KMS-11 (cell line): ENCODE measurements at regions not wholly inside any gene's neighbourhood (a gene's known extent, or its start where the extent isn't known, plus 50 kb on each side); places are given as distances from the start of the nearest gene placed in this dataset.

Experiments
- H2AFZ ChIP-seq: fragments of 200-600 bp; sonication (generic); 2 replicates; pipeline ENCODE4 v1.6.1; 2016; ENCODE audit warnings: antibody characterized with exemption, mixed run types, low read depth
- H3K27ac ChIP-seq: fragments of 200-600 bp; sonication (generic); 2 replicates; pipeline ENCODE4 v1.6.1; 2016; ENCODE audit warnings: mild to moderate bottlenecking, mixed run types
- H3K27me3 ChIP-seq: fragments of 200-600 bp; sonication (generic); 2 replicates; pipeline ENCODE4 v1.6.1; 2017; ENCODE audit warnings: mild to moderate bottlenecking, low read depth, mixed run types, moderate library complexity; ENCODE audit not compliant: insufficient read depth
- H3K36me3 ChIP-seq: fragments of 200-600 bp; sonication (generic); 2 replicates; pipeline ENCODE4 v1.6.1; 2017; ENCODE audit warnings: mild to moderate bottlenecking, mixed run types; ENCODE audit not compliant: insufficient read depth
- H3K4me1 ChIP-seq: fragments of 200-600 bp; sonication (generic); 2 replicates; pipeline ENCODE4 v1.6.1; 2016; ENCODE audit warnings: mild to moderate bottlenecking, low read depth, mixed run types; ENCODE audit not compliant: poor library complexity, severe bottlenecking
- H3K4me2 ChIP-seq: fragments of 200-600 bp; sonication (generic); 2 replicates; pipeline ENCODE4 v1.7.0; 2016; ENCODE audit warnings: mild to moderate bottlenecking, mixed run types
- H3K4me3 ChIP-seq: fragments of 200-600 bp; sonication (generic); IDR thresholded peaks from 2 replicates; pipeline ENCODE4 v1.6.1; 2017; ENCODE audit warnings: low read depth, low read length, mixed read lengths; ENCODE audit not compliant: insufficient read depth
- H3K79me2 ChIP-seq: fragments of 200-600 bp; sonication (generic); 2 replicates; pipeline ENCODE4 v1.6.1; 2016; ENCODE audit warnings: low read depth, mixed run types; ENCODE audit not compliant: insufficient read depth
- H3K9ac ChIP-seq: fragments of 200-600 bp; sonication (generic); 2 replicates; pipeline ENCODE4 v1.6.1; 2016; ENCODE audit warnings: mild to moderate bottlenecking, mixed run types
- H4K20me1 ChIP-seq: fragments of 200-600 bp; sonication (generic); 2 replicates; pipeline ENCODE4 v1.6.1; 2016; ENCODE audit warnings: mild to moderate bottlenecking, mixed run types; ENCODE audit not compliant: insufficient read depth
- CTCF ChIP-seq: fragments of 200-600 bp; sonication (generic); conservative IDR thresholded peaks from 2 replicates; pipeline ENCODE4 v1.6.1; 2017; ENCODE audit warnings: low read depth, mild to moderate bottlenecking, antibody characterized with exemption, low read length, moderate library complexity, mixed read lengths

- no peak overlapping the region for H2AFZ ChIP-seq
- no peak overlapping the region for H3K27ac ChIP-seq
- H3K36me3 ChIP-seq: no peaks in the 10 kb centered on the region
- no peak for TF ChIP-seq CTCF
- H4K20me1 ChIP-seq: no peaks in the 10 kb centered on the region
- no peaks in the 10 kb centered on the region for H3K4me1 ChIP-seq
- no peaks in the 10 kb centered on the region for H3K79me2 ChIP-seq
- H3K27me3 ChIP-seq: no peaks in the 10 kb centered on the region
- H3K9ac ChIP-seq: no peak overlapping the region
- H3K4me2 ChIP-seq: no peak overlapping the region
- H3K4me3 ChIP-seq: no peak overlapping the region
These were observed 212.1 kb upstream of the ZNF521 start for GRCh38 chr18:25563816-25564683.

- Histone ChIP-seq H4K20me1 (no peaks in the 10 kb centered on the region), H3K36me3 (no peaks in the 10 kb centered on the region), H3K9ac (no peak overlapping the region), H3K4me3 (no peak overlapping the region), H3K4me2 (no peak overlapping the region), H2AFZ (no peak overlapping the region), H3K27me3 (no peaks in the 10 kb centered on the region), H3K4me1 (no peaks in the 10 kb centered on the region), H3K27ac (no peak overlapping the region), H3K79me2 (no peaks in the 10 kb centered on the region)
- TF ChIP-seq CTCF: no peak
These were observed 211.4 kb upstream of the ZNF521 start for GRCh38 chr18:25563346-25563745.

DNA sequence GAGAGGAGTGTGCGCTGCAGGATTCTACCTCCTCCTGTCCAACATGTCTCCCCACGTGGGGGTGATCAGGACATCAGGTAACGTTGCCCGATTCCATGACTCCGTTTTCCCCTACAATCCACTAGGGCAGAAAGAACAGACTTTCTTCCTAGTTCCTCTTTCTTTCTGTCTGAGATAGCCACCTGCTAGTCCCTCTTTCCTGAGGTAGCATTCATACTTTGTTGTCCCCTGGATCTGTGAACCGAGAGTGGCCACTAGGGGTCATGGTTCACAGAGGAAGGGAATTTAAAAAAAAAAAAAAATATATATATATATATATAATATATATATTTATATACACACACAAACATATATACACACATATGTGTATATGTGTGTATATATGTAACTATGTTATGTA, 210.0 kb upstream of the ZNF521 start:
- Histone ChIP-seq H3K27me3 (no peaks in the 10 kb centered on the region), H2AFZ (no peak overlapping the region), H3K4me2 (no peak overlapping the region), H4K20me1 (no peaks in the 10 kb centered on the region), H3K4me3 (no peak overlapping the region), H3K79me2 (no peaks in the 10 kb centered on the region), H3K36me3 (no peaks in the 10 kb centered on the region), H3K4me1 (no peaks in the 10 kb centered on the region), H3K27ac (no peak overlapping the region), H3K9ac (no peak overlapping the region)
- peak; percentile 33; the same call in 1 of the 2 replicates for TF ChIP-seq CTCF

GRCh38 chr18:25560369-25560768, 208.4 kb upstream of the ZNF521 start:
- H3K4me1 ChIP-seq: no peaks in the 10 kb centered on the region
- H3K36me3 ChIP-seq: no peaks in the 10 kb centered on the region
- no peak for TF ChIP-seq CTCF
- H3K27me3 ChIP-seq: no peaks in the 10 kb centered on the region
- H3K9ac ChIP-seq: no peak overlapping the region
- H3K4me2 ChIP-seq: no peak overlapping the region
- no peak overlapping the region for H3K27ac ChIP-seq
- no peak overlapping the region for H3K4me3 ChIP-seq
- H2AFZ ChIP-seq: no peak overlapping the region
- no peaks in the 10 kb centered on the region for H3K79me2 ChIP-seq
- H4K20me1 ChIP-seq: no peaks in the 10 kb centered on the region
